ENCODE measurements at regions not wholly inside any gene's neighbourhood (a gene's known extent, or its start where the extent isn't known, plus 50 kb on each side); places are given as distances from the start of the nearest gene placed in this dataset.
A peak's percentile ranks its signal among the peaks of the same experiment; 100 is the strongest.

GRCh38 chr9:99366621-99367020 lies 144.5 kb downstream of the SEC61B start:
- no peak for DNase-seq

GRCh38 chr9:99368341-99369326 lies 146.6 kb downstream of the SEC61B start:
- DNase-seq: peak; percentile 84

GRCh38 chr9:99369327-99369722 lies 147.2 kb downstream of the SEC61B start:
- no peak for DNase-seq

GRCh38 chr9:99370376-99370775 lies 148.3 kb downstream of the SEC61B start:
- DNase-seq: no peak

GRCh38 chr9:99371376-99371775 lies 149.3 kb downstream of the SEC61B start:
- DNase-seq: no peak

- DNase-seq: no peak
Observed at GRCh38 chr9:99373912-99374311, 151.8 kb downstream of the SEC61B start.

- no peak for DNase-seq
Observed at GRCh38 chr9:99374793-99375192, 152.7 kb downstream of the SEC61B start.

- DNase-seq: no peak
Observed at GRCh38 chr9:99375481-99375880, 153.4 kb downstream of the SEC61B start.

- DNase-seq: no peak
Observed at GRCh38 chr9:99377790-99378775, 156.0 kb downstream of the SEC61B start.

GRCh38 chr9:99383536-99383935 lies 161.5 kb downstream of the SEC61B start:
- no peak for DNase-seq

GRCh38 chr9:99385215-99385614 lies 163.1 kb downstream of the SEC61B start:
- DNase-seq: no peak

GRCh38 chr9:99385814-99386279 lies 163.8 kb downstream of the SEC61B start:
- no peak for DNase-seq

- no peak for DNase-seq
Observed at GRCh38 chr9:99387431-99387830, 165.3 kb downstream of the SEC61B start.

- no peak for DNase-seq
Observed at GRCh38 chr9:99389087-99390033, 167.3 kb downstream of the SEC61B start.

GRCh38 chr9:99391937-99392594 lies 170.0 kb downstream of the SEC61B start:
- no peak for DNase-seq

GRCh38 chr9:99392986-99393385 lies 170.9 kb downstream of the SEC61B start:
- DNase-seq: no peak

GRCh38 chr9:99393993-99394392 lies 171.9 kb downstream of the SEC61B start:
- no peak for DNase-seq

GRCh38 chr9:99398241-99398640 lies 176.2 kb downstream of the SEC61B start:
- no peak for DNase-seq

GRCh38 chr9:99399474-99399873 lies 177.4 kb downstream of the SEC61B start:
- DNase-seq: peak; percentile 27

GRCh38 chr9:99400184-99400731 lies 178.2 kb downstream of the SEC61B start:
- peak; percentile 25 for DNase-seq

Measured in right hindlimb (tissue), 1 donor.